GM21515 (cell line): ENCODE measurements at regions not wholly inside any gene's neighbourhood (a gene's known extent, or its start where the extent isn't known, plus 50 kb on each side); places are given as distances from the start of the nearest gene placed in this dataset.
"Not testable (repeated sequence)": the region's sequence is repeated elsewhere in the genome, so short reads cannot be mapped to it uniquely, and the experiment has no call there.

Experiments
- ATAC-seq: cut with Tn5 transposase; IDR thresholded peaks from one replicate; pipeline ENCODE4 v1.9.1; 2021; ENCODE audit not compliant: unreplicated experiment

DNA sequence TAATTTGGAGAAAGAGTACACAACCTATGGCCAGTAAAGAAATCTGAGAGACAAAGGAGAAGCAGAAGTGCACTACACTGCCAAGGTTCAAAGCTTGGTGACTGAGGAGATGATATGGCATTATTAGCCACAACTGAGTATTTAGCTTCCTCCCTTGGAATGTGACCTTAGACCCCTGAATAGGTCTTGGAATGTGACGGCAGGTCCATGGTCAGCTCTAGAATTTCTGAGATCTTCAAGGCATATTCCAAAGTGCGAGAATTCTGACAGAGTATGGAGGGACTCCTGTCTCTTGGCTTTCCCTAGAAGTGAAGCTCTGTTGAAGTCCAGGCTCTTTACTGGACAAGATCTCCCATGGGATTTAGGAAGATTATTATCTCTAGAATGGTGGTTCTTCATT is 130.0 kb upstream of the FN1 start:
- no peak for ATAC-seq

DNA sequence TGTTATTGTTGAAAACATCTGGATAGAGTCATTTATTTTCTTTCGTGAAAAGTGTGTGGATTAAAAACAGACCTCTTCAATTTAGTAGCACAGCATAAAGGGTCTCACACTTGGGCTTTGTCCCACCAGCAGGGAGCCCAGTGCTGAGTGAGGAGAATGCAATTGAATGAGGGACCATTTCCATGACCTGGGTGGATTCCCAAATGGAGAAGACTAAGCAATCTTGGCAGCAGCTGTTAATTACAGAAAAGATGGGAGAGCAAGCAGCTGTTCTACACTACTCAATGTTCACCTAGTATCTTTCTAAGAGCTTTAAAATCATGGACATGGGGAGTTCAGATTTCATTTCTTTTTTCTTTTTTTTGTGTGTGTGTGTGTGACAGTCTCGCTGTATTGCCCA is 121.8 kb upstream of the FN1 start:
- ATAC-seq = no peak

DNA sequence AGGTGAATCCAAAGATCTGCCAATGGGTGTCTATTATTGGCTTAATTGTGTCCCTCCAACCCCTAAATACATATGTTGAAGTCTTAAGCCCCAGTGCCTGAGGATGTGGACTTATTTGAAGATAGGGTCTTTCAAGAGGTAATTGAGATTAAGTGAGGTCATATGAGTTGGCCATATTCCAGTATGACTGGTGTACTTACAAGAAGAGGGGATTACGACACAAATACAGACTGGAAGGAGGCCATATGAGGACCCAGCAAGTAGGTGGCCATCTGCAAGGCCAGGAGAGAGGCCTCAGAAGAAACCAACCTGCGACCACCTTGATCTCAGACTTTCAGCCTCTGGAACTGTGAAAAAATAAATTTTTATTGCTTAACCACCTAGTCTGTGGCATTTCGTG is 121.1 kb upstream of the FN1 start:
- no peak for ATAC-seq

DNA sequence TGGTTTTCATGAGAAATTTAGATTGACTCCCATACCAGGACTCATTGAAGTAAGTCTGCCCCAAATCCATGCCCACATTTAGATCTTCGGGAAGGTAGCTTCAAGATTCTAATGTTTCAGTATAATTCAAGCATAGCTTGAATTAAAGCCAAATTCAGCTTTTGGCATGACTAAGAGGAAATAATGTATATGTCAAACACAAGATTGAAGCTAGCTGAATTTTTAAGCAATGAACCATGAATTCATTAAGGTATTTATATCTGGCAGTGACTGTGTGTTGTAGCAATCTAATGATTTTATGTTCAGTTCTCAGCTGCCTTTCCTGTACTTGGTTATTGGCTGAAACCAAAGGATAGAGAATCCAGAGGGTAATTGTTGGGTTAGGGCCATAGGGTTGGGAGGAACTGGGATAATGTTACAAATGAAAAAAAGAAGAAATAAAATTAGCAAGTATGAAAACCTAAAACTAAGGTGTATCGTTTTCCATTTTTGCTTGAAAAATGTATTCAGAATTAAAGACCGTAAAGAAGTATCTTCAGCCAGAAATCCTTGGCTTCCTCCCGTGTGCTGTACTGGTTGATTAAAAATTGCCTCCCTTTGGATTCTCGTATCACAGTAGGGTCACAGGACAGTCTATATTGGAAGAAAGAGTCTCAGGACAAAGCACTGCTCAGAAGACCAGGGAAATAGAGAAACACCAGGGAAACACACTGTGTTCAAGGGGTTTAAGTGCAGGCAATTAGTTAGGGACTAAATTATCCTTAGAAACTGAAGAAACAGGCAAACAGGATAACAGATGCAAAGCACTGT is 119.0 kb upstream of the FN1 start:
- no peak for ATAC-seq

DNA sequence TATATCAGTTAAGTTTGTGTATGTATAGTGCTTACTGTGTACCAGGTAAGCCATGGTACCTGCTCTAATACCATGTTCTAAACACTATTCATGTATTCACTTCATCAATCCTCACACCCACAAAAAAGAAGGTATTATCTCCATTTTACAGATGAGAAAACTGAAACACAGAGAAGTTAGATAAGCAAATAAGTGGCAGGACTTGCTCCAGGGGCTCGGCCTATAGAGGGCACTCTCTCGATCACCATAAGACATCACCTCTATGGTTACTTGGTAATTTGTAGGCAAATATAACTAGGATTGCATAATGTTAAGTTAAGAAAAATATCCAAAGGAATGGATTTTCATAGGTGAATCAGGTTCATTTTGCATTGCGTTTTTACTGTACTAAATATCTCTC is 118.1 kb upstream of the FN1 start:
- no peak for ATAC-seq

DNA sequence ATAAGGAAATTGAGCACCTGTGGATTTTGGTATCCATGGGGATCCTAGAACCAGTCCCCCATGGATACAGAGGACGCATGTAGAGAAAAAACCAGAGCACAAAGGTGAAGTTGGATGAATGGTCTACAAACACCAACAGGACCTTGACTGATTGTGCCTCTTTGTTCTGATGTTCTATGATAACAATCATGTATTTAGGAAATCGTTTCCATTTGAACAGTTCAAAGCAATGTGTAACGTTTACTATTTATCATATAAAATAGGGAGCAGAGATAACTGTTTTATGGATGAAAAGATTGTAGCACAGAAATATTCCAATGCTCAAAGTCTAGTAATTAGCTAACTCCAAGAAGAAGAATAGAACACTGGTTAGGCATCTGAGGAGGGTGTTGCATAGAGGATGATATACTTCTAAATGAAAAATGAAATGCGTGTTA is 116.3 kb upstream of the FN1 start:
- no peak for ATAC-seq

DNA sequence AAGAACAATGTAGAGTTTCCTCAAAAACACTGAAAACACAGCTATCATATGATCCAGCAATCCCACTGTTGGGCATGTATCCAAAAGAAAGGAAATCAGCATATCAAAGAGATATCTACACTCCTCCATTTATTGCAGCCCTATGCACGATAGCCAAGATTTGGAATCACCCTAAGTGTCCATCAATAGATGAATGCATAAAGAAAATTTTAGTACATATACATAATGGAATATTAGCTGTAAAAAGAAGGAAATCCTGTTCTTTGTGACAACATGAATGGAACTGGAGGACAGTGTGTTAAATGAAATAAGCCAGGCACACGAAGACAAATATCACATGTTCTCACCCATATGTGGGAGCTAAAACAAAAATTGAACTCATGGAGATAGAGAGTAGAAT is 114.5 kb upstream of the FN1 start:
- no peak for ATAC-seq

DNA sequence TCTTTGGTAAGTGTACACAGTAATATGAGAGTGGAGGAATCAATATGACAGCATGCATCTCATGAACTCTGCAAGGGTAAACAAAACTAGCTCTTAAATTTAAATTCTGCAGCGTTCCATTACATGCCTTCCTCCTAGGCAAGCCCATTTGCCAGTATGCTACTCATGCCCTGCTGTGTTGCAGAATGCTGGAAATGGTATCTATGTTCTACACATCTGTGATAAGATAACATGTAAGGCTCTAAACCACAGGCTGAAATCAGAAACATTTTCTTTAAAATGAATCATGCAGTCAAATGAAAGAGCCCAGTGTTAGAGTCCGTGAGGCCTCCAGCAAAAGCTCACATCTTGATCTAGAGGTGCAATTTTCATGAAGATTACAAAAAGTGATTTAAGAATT is 112.8 kb upstream of the FN1 start:
- ATAC-seq = no peak

DNA sequence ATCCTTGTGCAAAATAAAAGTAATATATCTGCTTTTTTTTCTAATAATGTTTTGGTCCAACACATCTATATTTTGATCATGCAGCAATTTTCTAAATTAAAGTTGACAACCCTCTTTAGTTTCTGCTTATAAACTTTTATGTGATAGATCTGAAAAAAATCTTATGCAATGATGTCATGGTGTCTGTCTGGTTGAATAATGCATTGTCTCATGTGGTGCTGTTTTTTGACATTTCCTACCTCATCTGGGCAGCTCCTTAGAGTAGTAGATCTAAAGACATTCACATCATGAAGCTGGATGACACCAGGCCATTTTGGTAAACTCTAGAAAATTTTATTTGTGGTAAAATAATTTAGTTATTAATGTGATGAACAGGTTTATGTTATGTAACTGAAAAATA is 106.8 kb upstream of the FN1 start:
- no peak for ATAC-seq

DNA sequence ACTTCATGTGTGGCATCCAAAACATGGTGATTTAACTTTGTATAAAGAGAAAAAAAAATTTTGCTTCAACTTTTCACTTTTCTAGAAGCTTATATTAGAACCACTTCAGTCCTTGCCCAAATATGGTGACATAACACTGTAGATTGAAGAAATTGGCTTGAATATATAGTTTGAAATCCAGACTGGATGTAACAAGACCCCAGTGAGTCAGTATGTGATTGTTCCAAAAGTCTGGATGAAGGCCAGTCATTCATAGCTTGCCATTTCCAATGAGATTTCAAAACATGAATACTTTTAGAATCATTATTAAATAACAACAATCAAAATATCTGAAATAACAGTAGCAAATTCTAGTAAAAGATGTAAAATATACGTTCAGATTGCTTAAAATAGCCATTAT is 104.8 kb upstream of the FN1 start:
- ATAC-seq = no peak

DNA sequence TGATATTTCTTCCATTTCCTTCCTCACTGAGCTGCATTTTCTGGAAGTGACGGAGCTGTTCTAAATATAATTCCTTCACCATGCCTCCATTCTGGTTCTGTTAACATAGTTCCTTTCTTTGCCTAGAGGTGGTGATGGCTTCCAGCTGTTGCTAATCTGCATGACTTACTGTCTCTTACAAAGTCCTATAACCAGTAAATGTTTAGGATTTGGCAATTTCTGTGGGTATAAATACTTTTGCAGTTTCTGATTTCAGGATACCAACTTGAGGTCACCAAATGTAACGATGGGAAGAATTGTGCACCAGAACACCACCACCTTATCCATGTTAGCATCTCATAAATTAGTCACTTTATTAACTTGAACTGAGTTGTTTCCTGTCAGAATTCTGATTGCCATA is 101.7 kb upstream of the FN1 start:
- no peak for ATAC-seq

DNA sequence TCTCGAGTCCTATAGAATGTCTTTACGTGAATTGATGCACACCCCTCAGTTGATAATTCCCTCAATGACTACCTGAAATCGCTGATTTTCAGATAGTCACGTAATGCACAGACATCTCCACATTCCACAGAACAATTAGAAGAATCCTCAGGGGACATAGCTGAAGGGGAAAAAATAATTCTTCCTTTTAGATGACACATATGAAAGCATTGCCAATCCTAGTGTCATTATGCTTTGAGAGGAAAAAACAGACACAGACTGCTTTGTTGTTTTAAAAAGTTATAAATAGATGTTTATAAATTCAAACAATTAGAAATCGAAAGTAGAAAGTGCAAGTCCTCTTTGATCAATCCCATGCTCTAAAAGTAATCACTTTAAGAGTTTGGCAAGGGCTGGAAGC is 100.6 kb upstream of the FN1 start:
- no peak for ATAC-seq

DNA sequence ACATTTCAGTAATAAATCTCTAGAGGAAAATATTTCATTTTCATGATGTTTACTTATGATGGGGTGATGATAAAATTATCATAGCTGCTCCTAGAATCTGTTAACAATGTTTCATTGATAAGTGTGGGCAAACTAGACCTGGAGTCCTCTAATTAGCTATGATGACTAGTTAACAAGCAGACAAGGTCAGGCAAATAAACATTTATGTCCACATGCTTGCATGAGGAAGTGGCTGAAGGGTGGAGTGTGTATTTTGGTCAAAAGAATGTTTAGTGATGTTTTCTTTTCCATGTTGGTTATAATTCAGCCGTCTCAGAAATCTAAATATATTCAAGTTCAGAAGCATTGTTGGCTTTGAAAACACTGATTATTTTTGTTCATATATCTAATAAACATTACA is 99.9 kb upstream of the FN1 start:
- ATAC-seq = no peak

DNA sequence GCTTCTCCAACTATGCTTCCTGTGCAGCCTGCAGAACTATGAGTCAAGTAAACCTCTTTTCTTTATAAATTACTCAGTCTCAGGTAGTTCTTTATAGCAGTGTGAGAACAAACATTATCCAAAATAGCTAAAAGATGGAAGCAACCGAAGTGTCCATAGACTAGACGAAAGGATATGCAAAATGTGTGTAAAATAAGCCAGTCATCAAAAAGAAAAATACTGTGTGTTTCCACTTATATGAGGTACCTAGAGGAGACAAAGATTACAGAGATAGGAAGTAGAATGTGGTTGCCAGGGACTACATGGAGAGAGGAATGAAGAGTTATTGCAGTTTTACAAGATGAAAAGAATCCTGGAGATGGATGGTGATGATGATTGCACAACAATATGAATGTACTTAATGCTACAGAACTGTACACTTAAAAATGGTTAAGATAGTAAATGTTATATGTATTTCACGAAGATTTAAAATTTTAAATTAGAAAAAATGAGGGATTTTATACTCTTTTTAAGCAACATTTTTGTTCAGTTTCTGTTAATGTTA is 99.3 kb upstream of the FN1 start:
- no peak for ATAC-seq

DNA sequence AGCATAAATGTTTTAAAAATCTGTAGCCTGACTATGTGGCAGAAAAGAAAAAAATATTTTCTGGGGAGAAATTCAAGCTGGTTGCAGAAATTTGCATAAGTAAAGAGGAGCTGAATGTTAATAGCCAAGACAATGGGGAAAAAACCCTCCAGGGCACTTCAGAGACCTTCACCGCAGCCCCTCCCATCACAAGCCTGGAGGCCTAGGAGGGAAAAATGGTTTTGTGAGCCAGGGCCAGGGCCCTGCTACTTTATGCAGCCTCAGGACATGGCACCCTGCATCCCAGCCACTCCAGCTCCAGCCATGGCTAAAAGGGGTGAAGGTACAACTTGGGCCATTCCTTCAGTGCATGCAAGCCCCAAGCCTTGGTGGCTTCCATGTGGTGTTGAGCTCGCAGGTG is 97.8 kb upstream of the FN1 start:
- not testable (repeated sequence) for ATAC-seq

DNA sequence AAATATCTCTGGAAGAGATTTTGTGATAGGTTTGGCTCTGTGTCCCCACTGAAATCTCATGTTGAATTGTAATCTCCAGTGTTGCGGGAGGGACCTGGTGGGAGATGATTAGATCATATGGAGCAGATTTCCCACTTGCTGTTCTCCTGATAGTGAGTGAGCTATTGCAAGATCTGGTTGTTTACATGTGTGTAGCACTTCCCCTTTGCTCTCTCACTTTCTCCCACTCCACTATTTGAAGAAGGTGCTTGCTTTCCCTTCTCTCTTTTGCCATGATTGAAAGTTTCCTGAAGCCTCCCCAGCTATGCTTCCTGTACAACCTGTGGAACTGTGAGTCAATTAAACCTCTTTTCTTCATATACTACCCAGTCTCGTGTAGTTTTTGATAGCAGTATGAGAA is 97.0 kb upstream of the FN1 start:
- no peak for ATAC-seq

DNA sequence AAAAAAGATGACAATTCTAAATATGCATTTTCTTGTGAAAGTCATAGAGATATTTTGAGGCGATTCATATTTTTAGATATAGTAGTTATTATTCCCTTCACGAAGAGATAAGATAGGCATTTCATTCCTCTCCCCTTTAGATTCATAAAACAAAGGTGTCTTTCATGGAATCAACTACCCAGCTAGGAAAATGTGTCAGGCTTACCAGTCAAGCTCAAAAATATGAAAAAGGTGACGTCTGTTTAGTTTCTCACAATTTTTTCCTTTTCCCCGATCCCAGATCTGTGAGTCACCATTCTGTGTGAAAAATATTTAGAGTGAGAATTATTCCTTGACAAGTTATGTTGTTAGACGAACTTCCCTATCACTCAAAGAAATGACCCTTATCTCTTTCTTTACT is 95.4 kb upstream of the FN1 start:
- ATAC-seq = no peak

DNA sequence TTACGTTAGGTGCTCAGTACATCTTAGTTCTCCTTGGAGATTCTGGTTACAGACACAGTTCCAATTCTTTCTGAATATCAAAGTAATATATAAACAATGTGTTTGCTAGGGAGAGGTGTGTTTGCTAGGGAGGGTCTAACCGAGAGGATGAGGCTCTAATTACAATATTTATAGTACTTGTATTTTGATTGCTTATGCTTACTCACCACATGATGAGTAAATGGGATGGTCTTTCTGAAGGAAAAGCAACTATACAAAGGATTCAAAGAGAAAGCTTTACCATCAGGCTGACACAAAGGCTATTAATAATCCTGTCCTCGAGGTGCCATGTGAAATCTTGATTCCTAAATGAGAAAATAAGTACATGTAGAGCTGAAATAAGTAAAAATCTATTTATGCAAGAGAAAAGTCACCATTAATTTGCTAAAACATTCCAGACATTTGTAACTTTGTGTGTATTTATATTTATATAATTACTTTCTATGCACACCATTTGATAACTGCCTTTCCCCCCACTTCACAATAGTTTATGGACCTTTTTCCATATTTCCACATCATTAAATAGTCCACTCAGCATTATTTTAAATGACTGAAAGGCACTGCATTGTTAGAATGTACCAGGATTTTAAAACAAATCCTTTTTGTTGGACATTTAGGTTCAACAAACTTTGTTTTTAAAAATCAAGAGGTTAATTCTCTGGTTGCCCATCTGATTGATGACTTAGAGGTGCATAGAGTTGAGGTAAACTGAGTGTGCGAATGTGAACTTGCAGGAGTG is 94.5 kb upstream of the FN1 start:
- ATAC-seq = no peak

DNA sequence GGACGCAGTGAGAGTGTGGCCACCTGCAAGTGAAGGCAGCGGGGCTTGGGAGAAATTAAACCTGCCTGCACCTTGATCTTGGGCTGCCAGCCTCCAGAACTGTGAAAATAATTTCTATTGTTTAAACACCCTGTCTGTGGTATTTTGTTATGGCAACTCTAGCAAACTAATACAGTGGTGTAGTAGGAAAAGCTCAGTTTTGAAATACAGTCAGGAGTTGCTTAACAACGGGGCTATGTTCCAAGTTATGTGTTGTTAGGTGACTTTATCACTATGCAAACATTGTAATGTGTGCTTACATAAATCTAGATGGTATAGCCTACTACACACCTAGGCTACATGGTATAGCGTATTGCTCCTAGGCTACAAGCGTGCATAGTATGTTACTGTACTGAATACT is 93.4 kb upstream of the FN1 start:
- no peak for ATAC-seq

DNA sequence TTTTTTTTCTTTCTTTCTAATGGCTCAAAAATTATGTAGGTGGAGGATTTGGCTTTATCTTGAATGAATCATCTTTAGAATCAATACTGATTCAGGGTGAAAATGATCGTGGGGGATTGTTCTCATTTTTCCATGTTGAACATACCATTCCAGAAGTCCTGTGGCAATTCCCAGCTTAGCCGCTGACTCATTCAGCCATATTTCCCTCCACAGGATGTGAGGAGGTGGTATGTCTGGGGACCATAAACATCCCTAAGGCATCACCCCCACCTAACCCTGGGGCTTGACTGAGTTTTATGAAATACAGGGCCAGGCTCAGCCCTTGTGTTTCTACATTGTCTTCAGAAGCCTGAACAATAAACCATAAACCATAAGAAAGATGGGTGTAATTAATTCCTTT is 92.7 kb upstream of the FN1 start:
- no peak for ATAC-seq

DNA sequence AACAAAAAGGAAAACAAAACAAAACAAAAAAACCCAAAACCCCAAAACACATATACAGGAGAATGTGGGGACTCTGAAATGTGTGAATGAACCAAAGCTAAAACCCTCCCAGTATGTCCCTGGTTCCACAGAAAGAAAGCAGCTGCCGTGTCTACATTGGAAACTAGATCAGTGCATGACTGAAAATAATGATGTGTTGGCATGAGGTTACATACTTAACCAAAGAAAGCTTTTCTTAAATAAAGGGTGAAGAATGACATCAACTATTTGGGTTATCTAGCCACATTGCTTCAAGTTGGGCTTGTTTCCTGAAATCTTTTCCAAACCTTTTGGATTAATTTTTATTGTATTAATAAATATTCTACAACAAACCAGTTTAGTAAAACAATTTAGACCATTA is 91.9 kb upstream of the FN1 start:
- ATAC-seq = no peak

DNA sequence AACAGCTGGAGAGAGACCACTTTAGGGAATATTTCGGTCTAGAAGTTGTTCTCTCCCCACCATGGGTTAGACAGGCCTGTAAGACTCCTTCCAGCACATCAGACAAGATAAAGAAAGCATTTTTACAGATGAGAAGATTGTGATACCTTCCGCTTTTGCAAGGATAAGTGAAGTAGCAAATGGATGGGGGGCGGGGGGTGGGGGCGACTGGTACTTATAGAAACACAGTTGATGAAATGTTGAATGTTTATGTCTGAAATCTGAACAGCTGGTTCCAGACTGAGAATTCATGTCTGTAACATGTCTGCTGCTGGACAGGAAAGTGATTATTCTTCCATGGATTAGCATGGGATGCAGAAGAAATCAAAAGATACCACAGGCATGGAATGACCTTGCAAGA is 90.5 kb upstream of the FN1 start:
- no peak for ATAC-seq
